Fibroblast of pulmonary artery (primary cell): ENCODE measurements at regions not wholly inside any gene's neighbourhood (a gene's known extent, or its start where the extent isn't known, plus 50 kb on each side); places are given as distances from the start of the nearest gene placed in this dataset.

Source experiments
- DNase-seq: peaks from one replicate; pipeline ENCODE4 v3.0.0-alpha.2; 2010; ENCODE audit warnings: low read depth
- H3K4me3 ChIP-seq: replicated peaks from 2 replicates; pipeline ENCODE4 v1.5.1; 2011; ENCODE audit warnings: low read depth, mild to moderate bottlenecking, control low read depth, low read length, moderate library complexity
- TF ChIP-seq, protein P1 (sequence below): IDR thresholded peaks from 2 replicates; pipeline ENCODE4 v1.5.1; 2011; ENCODE audit warnings: mild to moderate bottlenecking, control low read depth, low read length, inconsistent platforms; ENCODE audit errors: missing control alignments

- no peak for DNase-seq
- no peak overlapping the region for H3K4me3 ChIP-seq
- TF ChIP-seq, protein P1, sequence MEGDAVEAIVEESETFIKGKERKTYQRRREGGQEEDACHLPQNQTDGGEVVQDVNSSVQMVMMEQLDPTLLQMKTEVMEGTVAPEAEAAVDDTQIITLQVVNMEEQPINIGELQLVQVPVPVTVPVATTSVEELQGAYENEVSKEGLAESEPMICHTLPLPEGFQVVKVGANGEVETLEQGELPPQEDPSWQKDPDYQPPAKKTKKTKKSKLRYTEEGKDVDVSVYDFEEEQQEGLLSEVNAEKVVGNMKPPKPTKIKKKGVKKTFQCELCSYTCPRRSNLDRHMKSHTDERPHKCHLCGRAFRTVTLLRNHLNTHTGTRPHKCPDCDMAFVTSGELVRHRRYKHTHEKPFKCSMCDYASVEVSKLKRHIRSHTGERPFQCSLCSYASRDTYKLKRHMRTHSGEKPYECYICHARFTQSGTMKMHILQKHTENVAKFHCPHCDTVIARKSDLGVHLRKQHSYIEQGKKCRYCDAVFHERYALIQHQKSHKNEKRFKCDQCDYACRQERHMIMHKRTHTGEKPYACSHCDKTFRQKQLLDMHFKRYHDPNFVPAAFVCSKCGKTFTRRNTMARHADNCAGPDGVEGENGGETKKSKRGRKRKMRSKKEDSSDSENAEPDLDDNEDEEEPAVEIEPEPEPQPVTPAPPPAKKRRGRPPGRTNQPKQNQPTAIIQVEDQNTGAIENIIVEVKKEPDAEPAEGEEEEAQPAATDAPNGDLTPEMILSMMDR = no peak
Measured at GRCh38 chr20:39163993-39164392, 201.8 kb downstream of the DHX35 start.

DNA sequence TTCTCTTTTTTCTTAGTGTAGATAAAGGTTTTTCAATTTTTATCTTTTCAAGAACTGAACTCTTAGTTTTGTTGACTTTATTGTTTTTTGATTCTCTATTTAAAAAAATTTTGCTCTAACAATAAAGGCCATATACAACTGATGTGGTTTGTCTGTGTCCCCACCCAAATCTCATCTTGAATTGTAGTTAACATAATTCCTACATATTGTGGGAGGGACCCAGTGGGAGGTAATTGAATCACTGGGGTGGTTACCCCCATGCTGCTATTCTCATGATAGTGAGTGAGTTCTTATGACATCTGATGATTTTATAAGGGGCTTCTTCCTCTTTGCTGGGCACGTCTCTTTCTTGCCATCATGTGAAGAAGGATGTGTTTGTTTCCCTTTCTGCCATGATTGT, 199.8 kb downstream of the DHX35 start:
- TF ChIP-seq, protein P1 = no peak
- DNase-seq = no peak
- no peak overlapping the region for H3K4me3 ChIP-seq

DNA sequence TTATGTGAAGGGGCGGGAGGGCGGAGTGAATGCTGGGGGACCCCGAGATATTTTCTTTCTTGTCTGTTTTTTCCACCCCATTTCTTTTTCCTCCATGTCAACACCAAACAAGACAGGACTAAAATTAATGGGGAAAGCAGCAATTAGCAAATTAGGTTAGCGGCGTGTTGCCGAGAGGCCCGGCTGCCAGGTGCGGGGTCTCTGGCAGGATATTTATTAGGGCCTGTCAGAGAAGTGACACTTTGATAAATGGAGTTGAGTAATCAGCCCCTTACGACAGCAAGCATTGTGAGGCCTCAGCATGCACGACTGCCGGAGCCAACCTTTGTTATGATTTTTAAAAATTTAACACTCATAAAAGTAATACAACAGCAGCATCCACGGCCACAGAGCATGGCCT, 193.8 kb downstream of the DHX35 start:
- TF ChIP-seq, protein P1 = no peak
- no peak for DNase-seq
- no peak overlapping the region for H3K4me3 ChIP-seq

DNA sequence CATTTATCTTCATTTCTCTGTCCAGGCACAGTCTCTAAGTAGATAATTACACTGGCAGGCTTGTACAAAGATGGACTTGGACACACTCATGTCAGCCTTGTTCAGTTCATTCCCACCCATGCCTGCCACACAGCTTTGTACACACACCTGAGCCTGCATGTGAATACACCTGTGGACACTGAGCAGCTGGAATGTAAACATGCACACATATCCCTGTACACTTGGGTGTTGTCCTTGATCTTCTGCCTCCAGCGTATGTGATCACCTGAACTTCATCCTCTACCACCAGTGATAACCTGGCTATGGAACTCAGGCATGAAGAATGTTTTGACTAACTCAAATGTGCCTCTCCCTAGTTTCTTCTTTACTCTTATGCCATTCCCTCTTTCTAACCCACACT, 190.6 kb downstream of the DHX35 start:
- TF ChIP-seq, protein P1 = no peak
- no peak overlapping the region for H3K4me3 ChIP-seq
- no peak for DNase-seq

- TF ChIP-seq, protein P1 = no peak
- no peak overlapping the region for H3K4me3 ChIP-seq
- no peak for DNase-seq
Measured at GRCh38 chr20:39152126-39152525, 190.0 kb downstream of the DHX35 start.

- TF ChIP-seq, protein P1 = no peak
- H3K4me3 ChIP-seq = no peak overlapping the region
Measured at GRCh38 chr20:39150501-39150900, 188.4 kb downstream of the DHX35 start.

DNA sequence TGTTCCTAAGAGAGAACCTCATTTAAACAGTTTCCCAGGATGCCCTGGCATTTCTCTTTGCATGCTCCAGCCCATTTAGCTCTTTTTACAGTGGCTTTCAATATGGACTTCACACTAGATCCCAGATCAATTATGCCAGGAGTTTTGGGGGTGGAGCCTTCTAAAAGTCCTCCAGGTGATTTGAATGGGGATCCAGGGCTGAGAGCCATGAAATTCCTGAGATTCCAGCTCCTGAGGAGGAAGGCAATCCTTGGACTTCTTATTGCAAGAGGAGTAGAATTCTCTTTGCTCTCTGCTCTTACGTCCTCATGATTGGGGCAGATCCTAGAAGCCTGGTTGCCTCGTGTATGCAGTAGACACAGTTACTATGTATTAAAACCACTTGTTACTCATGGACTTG, 184.2 kb downstream of the DHX35 start:
- no peak overlapping the region for H3K4me3 ChIP-seq
- DNase-seq = no peak
- TF ChIP-seq, protein P1 = no peak

More at GRCh38 chr20:39150501-39150900, 188.4 kb downstream of the DHX35 start:
- DNase-seq = no peak
